HL-60 (cell line): ENCODE measurements at regions not wholly inside any gene's neighbourhood (a gene's known extent, or its start where the extent isn't known, plus 50 kb on each side); places are given as distances from the start of the nearest gene placed in this dataset.

Experiments used
- DNase-seq, 2 experiments: peaks; one replicate each; pipeline ENCODE4 v3.0.0-alpha.2; 2010 to 2020; ENCODE audit warnings: low read depth in 1 of 2, low spot score in 1 of 2
- H3K27ac ChIP-seq: fragments of 250-450 bp; sonication (Bioruptor Pico); replicated peaks from 2 replicates; pipeline ENCODE4 v1.5.1; 2020; ENCODE audit warnings: mild to moderate bottlenecking, moderate library complexity
- H3K27me3 ChIP-seq: fragments of 250-450 bp; sonication (Bioruptor Pico); 2 replicates; pipeline ENCODE4 v1.5.1; 2021; ENCODE audit warnings: mild to moderate bottlenecking, moderate library complexity; ENCODE audit not compliant: insufficient read depth, poor library complexity, severe bottlenecking
- H3K4me3 ChIP-seq: replicated peaks from 2 replicates; pipeline ENCODE4 v1.5.1; 2011; ENCODE audit warnings: mild to moderate bottlenecking, control low read depth, low read length; ENCODE audit not compliant: insufficient read depth
- GABPA ChIP-seq: IDR thresholded peaks from 2 replicates; pipeline ENCODE4 v1.6.1; 2012; ENCODE audit warnings: low read depth
- POLR2AphosphoS5 ChIP-seq: IDR thresholded peaks from 2 replicates; pipeline ENCODE4 v1.6.1; 2012; ENCODE audit warnings: low read depth
- REST ChIP-seq: IDR thresholded peaks from 2 replicates; pipeline ENCODE4 v1.6.1; 2012; ENCODE audit warnings: low read depth; ENCODE audit not compliant: insufficient replicate concordance
- SPI1 ChIP-seq: IDR thresholded peaks from 2 replicates; pipeline ENCODE4 v1.6.1; 2012; ENCODE audit warnings: low read depth, mild to moderate bottlenecking, borderline replicate concordance
- TF ChIP-seq, protein P1 (sequence below): IDR thresholded peaks from one replicate; pipeline ENCODE4 v1.5.1; 2011; ENCODE audit warnings: low read length, control low read depth, inconsistent platforms; ENCODE audit not compliant: insufficient read depth

GRCh38 chr2:61631321-61631720 is 93.2 kb upstream of the XPO1 start:
- no peak overlapping the region for H3K27ac ChIP-seq
- H3K27me3 ChIP-seq: no peaks in the 10 kb centered on the region
- no peak overlapping the region for H3K4me3 ChIP-seq
- no peak for TF ChIP-seq SPI1
- no peak for TF ChIP-seq GABPA
- TF ChIP-seq POLR2AphosphoS5: no peak
- TF ChIP-seq, protein P1, sequence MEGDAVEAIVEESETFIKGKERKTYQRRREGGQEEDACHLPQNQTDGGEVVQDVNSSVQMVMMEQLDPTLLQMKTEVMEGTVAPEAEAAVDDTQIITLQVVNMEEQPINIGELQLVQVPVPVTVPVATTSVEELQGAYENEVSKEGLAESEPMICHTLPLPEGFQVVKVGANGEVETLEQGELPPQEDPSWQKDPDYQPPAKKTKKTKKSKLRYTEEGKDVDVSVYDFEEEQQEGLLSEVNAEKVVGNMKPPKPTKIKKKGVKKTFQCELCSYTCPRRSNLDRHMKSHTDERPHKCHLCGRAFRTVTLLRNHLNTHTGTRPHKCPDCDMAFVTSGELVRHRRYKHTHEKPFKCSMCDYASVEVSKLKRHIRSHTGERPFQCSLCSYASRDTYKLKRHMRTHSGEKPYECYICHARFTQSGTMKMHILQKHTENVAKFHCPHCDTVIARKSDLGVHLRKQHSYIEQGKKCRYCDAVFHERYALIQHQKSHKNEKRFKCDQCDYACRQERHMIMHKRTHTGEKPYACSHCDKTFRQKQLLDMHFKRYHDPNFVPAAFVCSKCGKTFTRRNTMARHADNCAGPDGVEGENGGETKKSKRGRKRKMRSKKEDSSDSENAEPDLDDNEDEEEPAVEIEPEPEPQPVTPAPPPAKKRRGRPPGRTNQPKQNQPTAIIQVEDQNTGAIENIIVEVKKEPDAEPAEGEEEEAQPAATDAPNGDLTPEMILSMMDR: no peak
- no peak for TF ChIP-seq REST
- DNase-seq: no peak

DNA sequence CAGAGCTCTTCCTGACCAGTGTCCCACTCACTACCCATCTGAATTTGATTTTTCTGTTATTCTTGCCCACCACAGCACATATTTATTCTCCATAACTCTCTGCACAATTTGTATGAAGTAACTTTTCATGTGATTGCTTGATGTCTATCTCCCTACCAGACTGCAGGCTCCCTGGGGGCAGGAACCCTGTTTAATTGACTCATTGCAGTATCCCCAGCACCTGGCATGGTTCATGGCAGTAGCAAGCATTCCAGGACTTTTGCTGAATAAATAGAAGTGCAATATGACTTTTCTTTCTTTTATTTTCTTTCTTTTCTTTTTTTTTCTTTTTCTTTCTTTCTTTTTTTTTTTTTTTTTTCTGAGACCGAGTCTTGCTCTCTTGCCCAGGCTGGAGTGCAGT is 88.7 kb upstream of the XPO1 start:
- TF ChIP-seq POLR2AphosphoS5: no peak
- no peak for TF ChIP-seq GABPA
- no peak for TF ChIP-seq SPI1
- TF ChIP-seq, protein P1: no peak
- TF ChIP-seq REST: no peak
- no peaks in the 10 kb centered on the region for H3K27me3 ChIP-seq
- H3K27ac ChIP-seq: no peak overlapping the region
- no peak for DNase-seq
- H3K4me3 ChIP-seq: no peak overlapping the region

- no peak for TF ChIP-seq SPI1
- TF ChIP-seq REST: no peak
- TF ChIP-seq, protein P1: no peak
- no peak for TF ChIP-seq GABPA
- DNase-seq: no peak
- no peak overlapping the region for H3K4me3 ChIP-seq
- H3K27ac ChIP-seq: no peak overlapping the region
- H3K27me3 ChIP-seq: no peaks in the 10 kb centered on the region
These were observed 85.6 kb upstream of the XPO1 start for GRCh38 chr2:61623747-61624146.
